ENCODE measurements at regions not wholly inside any gene's neighbourhood (a gene's known extent, or its start where the extent isn't known, plus 50 kb on each side); places are given as distances from the start of the nearest gene placed in this dataset.

DNA sequence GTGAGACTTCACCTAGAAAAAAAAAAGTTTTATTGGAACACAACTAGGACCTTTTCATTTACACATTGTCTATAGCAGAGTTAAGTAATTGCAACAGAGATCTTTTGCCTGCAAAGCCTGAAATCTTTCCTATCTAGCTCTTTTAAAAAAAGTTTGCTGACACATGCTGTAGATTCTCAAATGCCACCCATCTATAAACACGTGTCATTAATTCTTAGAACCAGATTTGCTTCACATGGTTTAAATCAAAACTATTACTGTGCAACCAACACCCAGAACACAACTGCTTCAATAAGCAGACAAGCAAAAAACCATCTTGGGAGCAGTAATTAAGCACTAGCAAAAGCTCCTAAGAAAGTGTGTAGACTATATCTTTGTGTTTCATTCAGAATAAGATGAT is 55.0 kb downstream of the OXSM start:
- no peak overlapping the region for H2AFZ ChIP-seq (ENCODE audit: low read depth, low read length)

GRCh38 chr3:25846282-25846681 is 56.4 kb downstream of the OXSM start:
- H3K27me3 Mint-ChIP-seq (ENCODE audit: low read depth, unreplicated experiment), result no peaks in the 10 kb centered on the region
- H3K9me3 Mint-ChIP-seq (ENCODE audit: unreplicated experiment), result no peaks in the 10 kb centered on the region
- no peak overlapping the region for H3K4me3 ChIP-seq (ENCODE audit: insufficient read depth, low read depth, low read length)
- no peaks in the 10 kb centered on the region for H3K36me3 ChIP-seq (ENCODE audit: insufficient read depth, low read length)
- FAIRE-seq, result no peak
- H3K9me3 ChIP-seq (ENCODE audit: insufficient read depth, low read depth, low read length), result no peaks in the 10 kb centered on the region
- H3K36me3 Mint-ChIP-seq (ENCODE audit: low read depth, unreplicated experiment), result no peaks in the 10 kb centered on the region
- H3K4me1 ChIP-seq (ENCODE audit: insufficient read depth, low read length), result no peaks in the 10 kb centered on the region
- H3K27me3 ChIP-seq (ENCODE audit: insufficient read depth, low read length), result no peaks in the 10 kb centered on the region
- no peak overlapping the region for H3K27ac ChIP-seq (ENCODE audit: low read depth, low read length)
- H3K27ac Mint-ChIP-seq (ENCODE audit: unreplicated experiment), result no peak overlapping the region
- no peak for DNase-seq (ENCODE audit: low read depth)
- H3K4me1 Mint-ChIP-seq (ENCODE audit: low read depth, unreplicated experiment), result peaks cover 8% of the 10 kb centered on the region
- H2AFZ ChIP-seq (ENCODE audit: low read depth, low read length), result no peak overlapping the region
- H3K9ac ChIP-seq (ENCODE audit: low read length), result no peak overlapping the region
- H4K20me1 ChIP-seq (ENCODE audit: insufficient read depth, low read length), result no peaks in the 10 kb centered on the region
- no peaks in the 10 kb centered on the region for H3K79me2 ChIP-seq (ENCODE audit: insufficient read depth, low read length)
- H3K4me3 Mint-ChIP-seq (ENCODE audit: unreplicated experiment), result no peak overlapping the region
- no peak overlapping the region for H3K4me2 ChIP-seq (ENCODE audit: low read length)
- TF ChIP-seq, protein P1, sequence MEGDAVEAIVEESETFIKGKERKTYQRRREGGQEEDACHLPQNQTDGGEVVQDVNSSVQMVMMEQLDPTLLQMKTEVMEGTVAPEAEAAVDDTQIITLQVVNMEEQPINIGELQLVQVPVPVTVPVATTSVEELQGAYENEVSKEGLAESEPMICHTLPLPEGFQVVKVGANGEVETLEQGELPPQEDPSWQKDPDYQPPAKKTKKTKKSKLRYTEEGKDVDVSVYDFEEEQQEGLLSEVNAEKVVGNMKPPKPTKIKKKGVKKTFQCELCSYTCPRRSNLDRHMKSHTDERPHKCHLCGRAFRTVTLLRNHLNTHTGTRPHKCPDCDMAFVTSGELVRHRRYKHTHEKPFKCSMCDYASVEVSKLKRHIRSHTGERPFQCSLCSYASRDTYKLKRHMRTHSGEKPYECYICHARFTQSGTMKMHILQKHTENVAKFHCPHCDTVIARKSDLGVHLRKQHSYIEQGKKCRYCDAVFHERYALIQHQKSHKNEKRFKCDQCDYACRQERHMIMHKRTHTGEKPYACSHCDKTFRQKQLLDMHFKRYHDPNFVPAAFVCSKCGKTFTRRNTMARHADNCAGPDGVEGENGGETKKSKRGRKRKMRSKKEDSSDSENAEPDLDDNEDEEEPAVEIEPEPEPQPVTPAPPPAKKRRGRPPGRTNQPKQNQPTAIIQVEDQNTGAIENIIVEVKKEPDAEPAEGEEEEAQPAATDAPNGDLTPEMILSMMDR (IDR thresholded peaks at IDR 0.05; ENCODE audit: insufficient read depth, low read depth, low read length), result no peak
- no peak for TF ChIP-seq EZH2 (IDR thresholded peaks at IDR 0.05; ENCODE audit: insufficient read depth, low read length)

More for the DNA sequence above, 55.0 kb downstream of the OXSM start:
- no peaks in the 10 kb centered on the region for H3K4me1 ChIP-seq (ENCODE audit: insufficient read depth, low read length)
- no peaks in the 10 kb centered on the region for H3K27me3 ChIP-seq (ENCODE audit: insufficient read depth, low read length)
- H3K36me3 ChIP-seq (ENCODE audit: insufficient read depth, low read length), result no peaks in the 10 kb centered on the region
- DNase-seq (ENCODE audit: low read depth), result no peak
- no peak for FAIRE-seq
- no peaks in the 10 kb centered on the region for H3K9me3 ChIP-seq (ENCODE audit: insufficient read depth, low read depth, low read length)
- H3K4me3 ChIP-seq (ENCODE audit: insufficient read depth, low read depth, low read length), result no peak overlapping the region
- Mint-ChIP-seq H3K4me3 (ENCODE audit: unreplicated experiment) (no peak overlapping the region), H3K36me3 (ENCODE audit: low read depth, unreplicated experiment) (no peaks in the 10 kb centered on the region), H3K27me3 (ENCODE audit: low read depth, unreplicated experiment) (no peaks in the 10 kb centered on the region), H3K27ac (ENCODE audit: unreplicated experiment) (no peak overlapping the region), H3K9me3 (ENCODE audit: unreplicated experiment) (no peaks in the 10 kb centered on the region), H3K4me1 (ENCODE audit: low read depth, unreplicated experiment) (peaks cover 7% of the 10 kb centered on the region)
- H4K20me1 ChIP-seq (ENCODE audit: insufficient read depth, low read length), result no peaks in the 10 kb centered on the region
- no peaks in the 10 kb centered on the region for H3K79me2 ChIP-seq (ENCODE audit: insufficient read depth, low read length)
- TF ChIP-seq, protein P1 (IDR thresholded peaks at IDR 0.05; ENCODE audit: insufficient read depth, low read depth, low read length), result no peak
- TF ChIP-seq EZH2 (IDR thresholded peaks at IDR 0.05; ENCODE audit: insufficient read depth, low read length), result no peak
- H3K9ac ChIP-seq (ENCODE audit: low read length), result no peak overlapping the region
- no peak overlapping the region for H3K4me2 ChIP-seq (ENCODE audit: low read length)
- H3K27ac ChIP-seq (ENCODE audit: low read depth, low read length), result no peak overlapping the region

- H2AFZ ChIP-seq (ENCODE audit: low read depth, low read length), result no peak overlapping the region
- peaks cover 2% of the 10 kb centered on the region for H3K9me3 Mint-ChIP-seq (ENCODE audit: unreplicated experiment)
- H3K27ac ChIP-seq (ENCODE audit: low read depth, low read length), result no peak overlapping the region
- H3K9ac ChIP-seq (ENCODE audit: low read length), result no peak overlapping the region
- H3K27me3 ChIP-seq (ENCODE audit: insufficient read depth, low read length), result no peaks in the 10 kb centered on the region
- H3K4me3 ChIP-seq (ENCODE audit: insufficient read depth, low read depth, low read length), result no peak overlapping the region
- H3K4me1 ChIP-seq (ENCODE audit: insufficient read depth, low read length), result peaks cover 5% of the 10 kb centered on the region
- no peak for FAIRE-seq
- no peak overlapping the region for H3K4me3 Mint-ChIP-seq (ENCODE audit: unreplicated experiment)
- no peaks in the 10 kb centered on the region for H4K20me1 ChIP-seq (ENCODE audit: insufficient read depth, low read length)
- H3K4me1 Mint-ChIP-seq (ENCODE audit: low read depth, unreplicated experiment), result peaks cover 8% of the 10 kb centered on the region
- no peaks in the 10 kb centered on the region for H3K79me2 ChIP-seq (ENCODE audit: insufficient read depth, low read length)
- no peaks in the 10 kb centered on the region for H3K27me3 Mint-ChIP-seq (ENCODE audit: low read depth, unreplicated experiment)
- H3K36me3 ChIP-seq (ENCODE audit: insufficient read depth, low read length), result no peaks in the 10 kb centered on the region
- H3K36me3 Mint-ChIP-seq (ENCODE audit: low read depth, unreplicated experiment), result no peaks in the 10 kb centered on the region
- no peaks in the 10 kb centered on the region for H3K9me3 ChIP-seq (ENCODE audit: insufficient read depth, low read depth, low read length)
- no peak for DNase-seq (ENCODE audit: low read depth)
- no peak for TF ChIP-seq EZH2 (IDR thresholded peaks at IDR 0.05; ENCODE audit: insufficient read depth, low read length)
- TF ChIP-seq, protein P1 (IDR thresholded peaks at IDR 0.05; ENCODE audit: insufficient read depth, low read depth, low read length), result no peak
- peak overlapping the region; percentile 87 for H3K27ac Mint-ChIP-seq (ENCODE audit: unreplicated experiment)
- no peak overlapping the region for H3K4me2 ChIP-seq (ENCODE audit: low read length)
Measured at GRCh38 chr3:25849091-25849490, 59.2 kb downstream of the OXSM start.

Measured in astrocyte (in vitro differentiated cells and primary cell).